Nephron progenitor cell (in vitro differentiated cells): ENCODE measurements at regions not wholly inside any gene's neighbourhood (a gene's known extent, or its start where the extent isn't known, plus 50 kb on each side); places are given as distances from the start of the nearest gene placed in this dataset.

Experiments
- DNase-seq: peaks from one replicate; pipeline ENCODE4 v3.0.0; 2021
- H3K27ac Mint-ChIP-seq: 2 replicates; pipeline ENCODE4 v1.8.0; 2021; ENCODE audit warnings: mild to moderate bottlenecking, moderate library complexity, mixed read lengths
- H3K27me3 Mint-ChIP-seq: 2 replicates; pipeline ENCODE4 v1.8.0; 2021; ENCODE audit warnings: mild to moderate bottlenecking, low read depth, mixed read lengths; ENCODE audit not compliant: poor library complexity
- H3K36me3 Mint-ChIP-seq: 2 replicates; pipeline ENCODE4 v1.8.0; 2021; ENCODE audit warnings: low read depth, mixed read lengths
- H3K4me1 Mint-ChIP-seq: 2 replicates; pipeline ENCODE4 v1.8.0; 2021; ENCODE audit warnings: mixed read lengths
- H3K4me3 Mint-ChIP-seq: 2 replicates; pipeline ENCODE4 v1.8.0; 2021; ENCODE audit warnings: mild to moderate bottlenecking, moderate library complexity, mixed read lengths
- H3K9me3 Mint-ChIP-seq: 2 replicates; pipeline ENCODE4 v1.8.0; 2021; ENCODE audit warnings: mild to moderate bottlenecking, moderate library complexity, mixed read lengths
- TF ChIP-seq, protein P1 (sequence below): fragments of 200-600 bp; sonication (generic); IDR thresholded peaks from 2 replicates; pipeline ENCODE4 v1.5.0; 2021; ENCODE audit warnings: antibody characterized with exemption

DNA sequence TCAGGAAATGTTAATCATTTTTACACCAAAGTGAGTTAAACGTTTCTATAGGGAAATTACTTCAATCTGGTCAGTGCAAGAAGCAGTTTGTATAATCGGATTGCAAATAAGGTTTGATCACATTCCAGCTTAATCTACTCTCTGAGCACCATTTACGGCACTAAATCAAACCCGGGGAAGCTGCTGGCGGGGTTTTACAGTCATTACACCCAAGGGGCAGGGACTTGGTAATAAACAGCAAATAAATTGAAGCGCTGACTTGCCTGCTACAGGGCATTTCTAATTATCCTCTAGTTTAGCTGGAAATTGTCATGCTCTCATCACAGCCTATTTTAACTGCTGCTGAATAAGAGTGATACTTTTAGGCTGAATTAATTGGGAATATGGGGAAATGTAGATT lies 152.1 kb upstream of the SOX21 start:
- peaks cover 2% of the 10 kb centered on the region for H3K9me3 Mint-ChIP-seq
- peaks cover 41% of the 10 kb centered on the region for H3K4me1 Mint-ChIP-seq
- no peaks in the 10 kb centered on the region for H3K36me3 Mint-ChIP-seq
- H3K4me3 Mint-ChIP-seq: no peak overlapping the region
- TF ChIP-seq, protein P1, sequence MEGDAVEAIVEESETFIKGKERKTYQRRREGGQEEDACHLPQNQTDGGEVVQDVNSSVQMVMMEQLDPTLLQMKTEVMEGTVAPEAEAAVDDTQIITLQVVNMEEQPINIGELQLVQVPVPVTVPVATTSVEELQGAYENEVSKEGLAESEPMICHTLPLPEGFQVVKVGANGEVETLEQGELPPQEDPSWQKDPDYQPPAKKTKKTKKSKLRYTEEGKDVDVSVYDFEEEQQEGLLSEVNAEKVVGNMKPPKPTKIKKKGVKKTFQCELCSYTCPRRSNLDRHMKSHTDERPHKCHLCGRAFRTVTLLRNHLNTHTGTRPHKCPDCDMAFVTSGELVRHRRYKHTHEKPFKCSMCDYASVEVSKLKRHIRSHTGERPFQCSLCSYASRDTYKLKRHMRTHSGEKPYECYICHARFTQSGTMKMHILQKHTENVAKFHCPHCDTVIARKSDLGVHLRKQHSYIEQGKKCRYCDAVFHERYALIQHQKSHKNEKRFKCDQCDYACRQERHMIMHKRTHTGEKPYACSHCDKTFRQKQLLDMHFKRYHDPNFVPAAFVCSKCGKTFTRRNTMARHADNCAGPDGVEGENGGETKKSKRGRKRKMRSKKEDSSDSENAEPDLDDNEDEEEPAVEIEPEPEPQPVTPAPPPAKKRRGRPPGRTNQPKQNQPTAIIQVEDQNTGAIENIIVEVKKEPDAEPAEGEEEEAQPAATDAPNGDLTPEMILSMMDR: no peak
- no peak overlapping the region for H3K27ac Mint-ChIP-seq
- peaks cover 32% of the 10 kb centered on the region for H3K27me3 Mint-ChIP-seq
- DNase-seq: peak; percentile 22

DNA sequence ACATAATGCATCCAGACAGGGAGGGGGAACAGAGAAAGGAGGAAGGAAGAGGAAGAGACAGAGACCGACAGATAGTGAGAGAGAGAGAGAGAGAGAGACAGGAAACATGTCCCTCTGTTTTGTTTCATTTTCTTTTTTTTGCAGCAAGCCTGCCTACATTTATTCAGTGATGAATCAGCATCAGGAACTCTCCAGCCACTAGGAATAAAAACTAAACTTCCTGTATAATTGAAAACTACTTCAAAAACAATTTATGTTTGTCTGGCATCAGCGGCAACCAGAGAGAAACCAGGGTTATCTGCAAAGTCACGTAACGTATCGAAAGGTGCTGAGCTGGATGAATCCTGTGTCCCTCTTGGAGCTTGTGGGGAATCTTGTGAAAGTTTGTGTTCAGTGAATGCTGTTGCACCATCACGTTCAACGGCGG lies 148.6 kb upstream of the SOX21 start:
- TF ChIP-seq, protein P1: no peak
- no peaks in the 10 kb centered on the region for H3K9me3 Mint-ChIP-seq
- DNase-seq: no peak
- no peak overlapping the region for H3K4me3 Mint-ChIP-seq
- H3K27me3 Mint-ChIP-seq: peaks cover 37% of the 10 kb centered on the region
- H3K4me1 Mint-ChIP-seq: peaks cover 48% of the 10 kb centered on the region
- H3K36me3 Mint-ChIP-seq: no peaks in the 10 kb centered on the region
- no peak overlapping the region for H3K27ac Mint-ChIP-seq

DNA sequence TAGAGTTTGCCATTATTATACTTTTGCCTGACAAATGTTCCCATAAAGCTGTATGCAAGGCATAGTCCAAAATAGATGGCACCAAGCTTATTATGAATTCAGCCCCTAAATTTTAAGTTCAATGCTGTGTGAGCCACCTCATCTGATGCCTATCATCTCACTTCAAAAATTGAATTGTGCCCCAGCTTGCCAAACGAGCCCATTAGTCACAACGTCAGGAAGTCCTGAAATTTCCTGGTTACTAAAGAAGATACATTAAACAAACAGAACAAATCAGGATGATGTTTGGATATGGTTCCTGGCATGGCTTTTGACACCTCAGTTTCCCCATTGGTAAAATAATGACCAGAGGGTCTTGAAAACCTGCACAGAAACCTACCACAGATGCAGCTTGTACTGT lies 147.5 kb upstream of the SOX21 start:
- TF ChIP-seq, protein P1: no peak
- DNase-seq: no peak
- H3K4me1 Mint-ChIP-seq: peaks cover 42% of the 10 kb centered on the region
- H3K36me3 Mint-ChIP-seq: no peaks in the 10 kb centered on the region
- H3K4me3 Mint-ChIP-seq: no peak overlapping the region
- no peaks in the 10 kb centered on the region for H3K9me3 Mint-ChIP-seq
- no peak overlapping the region for H3K27ac Mint-ChIP-seq
- peaks cover 30% of the 10 kb centered on the region for H3K27me3 Mint-ChIP-seq

DNA sequence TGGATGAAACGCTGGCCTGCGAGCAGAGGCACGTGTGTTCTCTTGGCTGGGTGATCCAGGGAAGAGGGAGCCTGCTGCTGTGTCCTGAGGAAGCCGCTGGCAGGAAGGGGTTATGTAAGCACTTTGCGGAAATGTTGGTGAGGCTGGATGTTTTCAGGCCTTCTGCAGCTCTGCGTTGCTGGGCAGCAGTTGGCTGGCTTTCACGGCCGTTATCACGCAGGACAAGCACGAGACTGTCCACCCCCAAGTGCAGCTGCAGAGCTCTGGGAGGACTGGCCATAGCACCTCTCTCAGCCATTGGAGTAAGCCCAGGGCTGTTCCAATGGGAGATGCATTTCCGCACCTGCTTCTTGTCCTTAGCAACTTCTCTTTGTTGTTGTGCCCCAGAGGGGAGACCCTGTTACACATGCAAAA lies 146.9 kb upstream of the SOX21 start:
- Mint-ChIP-seq H3K27ac (no peak overlapping the region), H3K27me3 (peaks cover 35% of the 10 kb centered on the region), H3K4me1 (peaks cover 37% of the 10 kb centered on the region), H3K36me3 (no peaks in the 10 kb centered on the region), H3K4me3 (no peak overlapping the region), H3K9me3 (no peaks in the 10 kb centered on the region)
- TF ChIP-seq, protein P1: no peak
- DNase-seq: peak; percentile 3

DNA sequence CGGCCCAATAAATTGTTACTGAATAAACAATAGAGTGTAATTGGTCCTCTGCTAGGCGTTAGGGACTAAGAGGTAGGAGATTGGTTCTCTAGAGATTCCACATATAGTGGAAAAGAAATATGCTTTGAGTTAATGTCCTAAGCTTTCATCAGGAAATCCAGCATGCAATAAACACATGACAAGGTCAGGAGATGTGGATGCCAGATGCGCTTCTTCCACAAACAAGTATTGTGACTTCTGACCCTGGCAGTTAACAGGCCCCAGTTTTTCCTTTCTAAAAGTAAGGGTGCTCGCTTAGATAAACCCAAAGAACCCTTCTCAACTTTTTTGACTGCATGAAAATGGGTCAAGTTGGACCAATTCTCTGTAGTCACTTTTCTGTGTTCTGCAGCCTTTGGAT lies 146.5 kb upstream of the SOX21 start:
- H3K27me3 Mint-ChIP-seq: peaks cover 35% of the 10 kb centered on the region
- H3K4me3 Mint-ChIP-seq: no peak overlapping the region
- TF ChIP-seq, protein P1: no peak
- no peak overlapping the region for H3K27ac Mint-ChIP-seq
- no peaks in the 10 kb centered on the region for H3K9me3 Mint-ChIP-seq
- DNase-seq: no peak
- H3K4me1 Mint-ChIP-seq: peaks cover 33% of the 10 kb centered on the region
- H3K36me3 Mint-ChIP-seq: no peaks in the 10 kb centered on the region

DNA sequence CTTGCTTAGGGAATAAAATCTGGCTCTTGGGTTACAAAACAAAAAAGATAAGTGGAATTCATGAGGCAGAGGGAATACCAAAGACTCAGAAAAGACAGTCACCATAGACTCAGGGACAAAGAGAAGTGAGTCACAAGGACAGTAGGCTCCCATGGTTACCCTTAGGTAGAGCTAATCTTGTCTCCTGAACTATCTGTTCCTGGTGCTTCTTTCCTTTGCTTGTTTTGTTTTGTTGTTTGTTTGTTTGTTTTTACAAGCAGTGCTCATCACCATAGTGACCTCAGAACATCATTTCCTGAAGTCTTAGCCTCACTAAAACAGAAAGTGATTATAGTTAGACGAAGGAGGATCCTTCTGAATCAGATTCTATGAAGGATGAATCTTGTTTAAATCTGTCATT lies 142.3 kb upstream of the SOX21 start:
- TF ChIP-seq, protein P1: no peak
- Mint-ChIP-seq H3K27me3 (peaks cover 14% of the 10 kb centered on the region), H3K27ac (no peak overlapping the region), H3K4me1 (peaks cover 7% of the 10 kb centered on the region), H3K4me3 (no peak overlapping the region), H3K36me3 (no peaks in the 10 kb centered on the region), H3K9me3 (peaks cover 7% of the 10 kb centered on the region)
- DNase-seq: no peak
